Sigmoid colon (tissue), 6 donors: ENCODE measurements at regions not wholly inside any gene's neighbourhood (a gene's known extent, or its start where the extent isn't known, plus 50 kb on each side); places are given as distances from the start of the nearest gene placed in this dataset.

ENCODE experiments used
- DNase-seq: peaks from one replicate; pipeline ENCODE4 v3.0.0-alpha.2; 2019
- H3K27ac ChIP-seq, 4 donors: fragments of 200-600 bp; sonication (generic); one replicate each; pipeline ENCODE4 v1.5.1; 2016 to 2019; ENCODE audit warnings: mild to moderate bottlenecking in 1 of 4
- H3K27me3 ChIP-seq, 3 donors: fragments of 200-600 bp; sonication (generic); one replicate each; pipeline ENCODE4 v1.5.1; 2019; ENCODE audit warnings: mild to moderate bottlenecking in 1 of 3
- H3K36me3 ChIP-seq, 4 donors: fragments of 200-600 bp; sonication (generic); one replicate each; pipeline ENCODE4 v1.5.1; 2016 to 2019
- H3K4me1 ChIP-seq, 4 donors: fragments of 200-600 bp; sonication (generic); one replicate each; pipeline ENCODE4 v1.5.1; 2017 to 2019
- H3K4me3 ChIP-seq, 4 donors: fragments of 200-600 bp; sonication (generic); one replicate each; pipeline ENCODE4 v1.5.1; 2017 to 2019; ENCODE audit warnings: mild to moderate bottlenecking in 2 of 4, moderate library complexity in 1 of 4
- H3K9me3 ChIP-seq, 4 donors: fragments of 200-600 bp in 3 of 4; sonication (generic) in 3 of 4; one replicate each; pipeline versions ENCODE4 v1.5.1 to v1.6.1; 2013 to 2019
- CTCF ChIP-seq, 4 experiments: fragments of 450-650 bp in 3 of 4; fragments of 200-600 bp in 1 of 4; IDR thresholded peaks; one replicate each; pipeline ENCODE4 v1.5.1; 2016 to 2019; ENCODE audit warnings: antibody characterized with exemption in 4 of 4, mild to moderate bottlenecking in 3 of 4, moderate library complexity in 2 of 4
- EP300 ChIP-seq, 4 donors: sonication (generic); formaldehyde crosslinking; IDR thresholded peaks; one replicate each; pipeline ENCODE4 v1.6.1; 2017; ENCODE audit warnings: antibody characterized with exemption in 4 of 4
- POLR2A ChIP-seq, 2 donors: fragments of 450-650 bp; IDR thresholded peaks; one replicate each; pipeline ENCODE4 v1.6.1; 2016; ENCODE audit warnings: antibody characterized with exemption in 2 of 2, mild to moderate bottlenecking in 2 of 2, moderate library complexity in 2 of 2
- POLR2AphosphoS5 ChIP-seq, 4 donors: sonication (generic); formaldehyde crosslinking; IDR thresholded peaks; one replicate each; pipeline ENCODE4 v1.6.1; 2017; ENCODE audit warnings: antibody characterized with exemption in 4 of 4
- WGBS, 2 donors: extraction: QIAGEN DNeasy Blood & Tissue Kit; methylation state at CpG; one replicate each; pipeline ENCODE4 v1.1.7; 2013; 5-methylcytosine and 5-hydroxymethylcytosine counted together
- intact Hi-C: fragments of 100-400 bp; cut with DNase I; formaldehyde crosslinking; loops from one replicate; pipeline ENCODE4 v1.15.1; 2023
- donor health status: healthy with polysubstance abuse.
- donor health status: healthy.

DNA sequence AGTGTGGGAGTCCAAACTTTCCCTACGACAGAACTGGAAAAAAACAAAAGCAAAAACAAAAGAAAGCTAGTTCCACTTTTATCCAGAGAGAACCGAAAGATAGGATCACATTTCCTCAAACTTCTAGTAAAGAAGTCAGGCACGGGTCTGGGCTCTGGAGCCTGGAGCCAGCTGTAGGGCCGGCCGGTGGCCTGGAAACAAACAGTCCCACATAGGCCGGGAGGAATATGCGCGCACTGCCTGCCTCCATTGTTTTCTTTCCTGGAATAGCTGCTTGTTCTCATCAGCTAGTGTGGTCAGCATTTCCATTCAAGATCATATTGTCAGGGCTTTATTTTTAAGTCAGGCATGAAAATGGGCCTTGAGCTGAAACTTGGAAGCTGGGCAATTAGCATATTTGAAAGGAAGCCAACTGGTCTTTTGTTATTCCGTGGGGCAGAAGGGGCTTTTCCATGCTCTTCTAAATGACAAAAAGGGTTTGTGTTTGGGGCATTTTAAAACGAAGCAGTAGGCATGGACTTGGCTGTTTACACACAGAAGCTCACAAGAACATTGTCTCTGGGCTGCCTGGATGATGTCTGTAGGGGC, 58.7 kb upstream of the RFX8 start:
- WGBS, 2 donors: 70 to 77% methylated on average over 10 of the region's 10 CpGs
- no peak overlapping the region for H3K4me3 ChIP-seq
- intact Hi-C loops: no loop called here
- peak overlapping the region; percentile 41 to 85 (median 78) for H3K27ac ChIP-seq
- peaks cover 0 to 30% (median 15%) of the 10 kb centered on the region in 4 donors for H3K4me1 ChIP-seq
- no peaks in the 10 kb centered on the region for H3K27me3 ChIP-seq
- H3K36me3 ChIP-seq: no peaks in the 10 kb centered on the region
- no peaks in the 10 kb centered on the region for H3K9me3 ChIP-seq
- DNase-seq: no peak
- TF ChIP-seq EP300 (IDR thresholded peaks at IDR 0.05) (no peak), POLR2A (IDR thresholded peaks at IDR 0.05) (no peak), POLR2AphosphoS5 (IDR thresholded peaks at IDR 0.05) (peak in 1 of 4 donors; percentile 46), CTCF (IDR thresholded peaks at IDR 0.05) (no peak)

DNA sequence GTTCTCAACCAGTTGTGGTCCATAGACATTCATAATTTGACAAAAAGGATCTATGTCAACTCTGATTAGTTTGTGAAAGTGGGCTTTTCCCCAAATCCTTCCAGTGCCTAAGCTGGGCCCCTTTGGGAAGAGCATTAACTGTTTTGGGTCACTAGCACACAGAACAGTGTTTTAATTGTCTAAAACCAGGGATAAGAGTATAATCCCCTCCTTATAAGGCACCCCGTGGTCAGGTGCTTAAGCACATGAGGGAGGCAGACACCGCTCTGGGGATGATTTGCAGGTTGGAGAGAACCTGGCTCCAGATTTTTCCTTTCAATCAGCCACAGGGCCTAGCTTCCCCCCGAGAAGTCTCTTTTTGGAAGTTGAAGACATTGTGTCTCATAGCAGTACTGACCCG, 53.6 kb upstream of the RFX8 start:
- H3K27ac ChIP-seq: no peak overlapping the region
- peaks cover 0 to 38% (median 12%) of the 10 kb centered on the region in 4 donors for H3K4me1 ChIP-seq
- TF ChIP-seq POLR2AphosphoS5 (IDR thresholded peaks at IDR 0.05) (no peak), EP300 (IDR thresholded peaks at IDR 0.05) (no peak), POLR2A (IDR thresholded peaks at IDR 0.05) (no peak), CTCF (IDR thresholded peaks at IDR 0.05) (no peak)
- 93 to 97% methylated on average over 4 of the region's 4 CpGs for WGBS, 2 donors
- H3K4me3 ChIP-seq: no peak overlapping the region
- H3K9me3 ChIP-seq: no peaks in the 10 kb centered on the region
- intact Hi-C loops: loop anchor here (5.0 kb wide), 1 partner anchor 169 kb away; the partner anchor contains the start of gene MAP4K4
- H3K27me3 ChIP-seq: no peaks in the 10 kb centered on the region
- DNase-seq: no peak
- H3K36me3 ChIP-seq: no peaks in the 10 kb centered on the region

DNA sequence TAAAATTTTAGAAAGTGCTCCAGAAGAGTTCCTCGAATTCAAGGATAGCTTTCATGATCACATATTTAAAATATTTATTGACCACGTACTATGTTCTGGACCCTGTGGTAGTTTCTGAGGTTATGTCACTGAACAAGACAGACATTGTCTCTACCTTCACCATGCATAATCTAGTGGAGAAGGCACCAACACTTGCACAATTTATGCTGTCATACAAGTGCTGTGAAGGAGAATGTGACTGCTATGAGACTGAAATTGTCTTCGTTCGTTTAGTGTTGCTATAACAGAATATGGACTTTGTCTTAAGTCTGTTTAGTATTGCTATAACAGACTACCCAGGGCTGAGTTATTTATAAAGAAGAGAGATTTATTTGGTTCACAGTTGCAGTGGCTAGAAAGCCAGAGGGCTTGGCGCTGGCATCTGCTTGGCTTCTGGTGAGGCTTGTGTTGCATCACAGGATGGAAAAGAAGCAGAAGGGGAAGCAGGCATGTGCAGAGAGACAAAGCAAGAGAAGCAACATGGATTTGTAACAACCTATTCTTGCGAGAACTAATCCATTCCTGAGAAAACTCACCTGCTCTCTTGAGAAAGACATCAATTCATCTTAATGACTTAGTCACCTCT, 50.0 kb upstream of the RFX8 start:
- intact Hi-C loops: loop anchor here (5.0 kb wide), 1 partner anchor 172 kb away; the partner anchor contains the start of gene MAP4K4
- H3K4me1 ChIP-seq: peaks cover 0 to 26% (median 6%) of the 10 kb centered on the region in 4 donors
- WGBS, 2 donors: 73 to 81% methylated on average over 6 of the region's 6 CpGs
- H3K4me3 ChIP-seq: no peak overlapping the region
- peak; percentile 88 for DNase-seq
- peak overlapping the region in 2 of 4 donors; percentile 39 to 54 for H3K27ac ChIP-seq
- H3K36me3 ChIP-seq: no peaks in the 10 kb centered on the region
- TF ChIP-seq POLR2AphosphoS5 (IDR thresholded peaks at IDR 0.05) (peak; percentile 60 to 82 (median 79)), EP300 (IDR thresholded peaks at IDR 0.05) (peak in 3 of 4 donors; percentile 20 to 63 (median 25)), POLR2A (IDR thresholded peaks at IDR 0.05) (no peak)
- no peaks in the 10 kb centered on the region for H3K27me3 ChIP-seq
- H3K9me3 ChIP-seq: no peaks in the 10 kb centered on the region
